ENCODE measurements at regions not wholly inside any gene's neighbourhood (a gene's known extent, or its start where the extent isn't known, plus 50 kb on each side); places are given as distances from the start of the nearest gene placed in this dataset.

DNA sequence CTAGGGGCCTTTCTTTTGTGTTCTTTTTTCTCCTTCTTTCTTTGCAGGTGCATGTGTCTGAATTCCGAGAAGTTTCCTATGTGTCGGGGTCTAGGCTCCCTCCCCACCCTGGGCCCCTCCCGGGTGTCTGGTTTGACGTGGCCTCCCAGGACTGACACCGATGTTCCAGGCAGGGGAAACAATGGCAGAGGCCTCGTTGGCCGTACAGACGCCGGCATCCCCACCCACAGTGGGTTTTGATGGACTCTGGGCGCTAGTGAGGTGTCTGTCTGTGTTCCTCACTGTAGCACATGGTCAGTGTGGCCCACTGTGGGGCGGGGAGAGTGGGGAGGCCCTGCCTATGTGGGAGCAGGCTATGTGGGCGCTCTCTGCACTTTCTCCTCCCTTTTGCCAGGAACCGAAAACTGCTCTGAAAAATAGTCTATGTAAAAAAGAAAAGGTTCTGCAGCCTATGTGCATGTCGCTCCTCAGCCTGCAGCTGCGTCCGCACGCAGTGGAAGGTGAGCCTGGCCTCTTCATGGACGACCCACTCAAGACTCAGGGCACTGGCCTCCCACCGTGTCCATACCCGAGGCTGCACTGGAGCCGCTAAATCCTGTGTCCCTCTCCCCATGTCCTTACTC lies 90.9 kb upstream of the ASB18 start:
- TF ChIP-seq, protein P1, sequence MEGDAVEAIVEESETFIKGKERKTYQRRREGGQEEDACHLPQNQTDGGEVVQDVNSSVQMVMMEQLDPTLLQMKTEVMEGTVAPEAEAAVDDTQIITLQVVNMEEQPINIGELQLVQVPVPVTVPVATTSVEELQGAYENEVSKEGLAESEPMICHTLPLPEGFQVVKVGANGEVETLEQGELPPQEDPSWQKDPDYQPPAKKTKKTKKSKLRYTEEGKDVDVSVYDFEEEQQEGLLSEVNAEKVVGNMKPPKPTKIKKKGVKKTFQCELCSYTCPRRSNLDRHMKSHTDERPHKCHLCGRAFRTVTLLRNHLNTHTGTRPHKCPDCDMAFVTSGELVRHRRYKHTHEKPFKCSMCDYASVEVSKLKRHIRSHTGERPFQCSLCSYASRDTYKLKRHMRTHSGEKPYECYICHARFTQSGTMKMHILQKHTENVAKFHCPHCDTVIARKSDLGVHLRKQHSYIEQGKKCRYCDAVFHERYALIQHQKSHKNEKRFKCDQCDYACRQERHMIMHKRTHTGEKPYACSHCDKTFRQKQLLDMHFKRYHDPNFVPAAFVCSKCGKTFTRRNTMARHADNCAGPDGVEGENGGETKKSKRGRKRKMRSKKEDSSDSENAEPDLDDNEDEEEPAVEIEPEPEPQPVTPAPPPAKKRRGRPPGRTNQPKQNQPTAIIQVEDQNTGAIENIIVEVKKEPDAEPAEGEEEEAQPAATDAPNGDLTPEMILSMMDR (conservative IDR thresholded peaks at IDR 0.05; ENCODE audit: low read length) = no peak
- no peak for TF ChIP-seq EZH2phosphoT487 (IDR thresholded peaks at IDR 0.05; ENCODE audit: borderline replicate concordance)
